MM.1S (cell line): ENCODE measurements at regions not wholly inside any gene's neighbourhood (a gene's known extent, or its start where the extent isn't known, plus 50 kb on each side); places are given as distances from the start of the nearest gene placed in this dataset.
"Not testable (repeated sequence)": the region's sequence is repeated elsewhere in the genome, so short reads cannot be mapped to it uniquely, and the experiment has no call there.

Experiments
- DNase-seq: peaks from one replicate; pipeline ENCODE4 v3.0.0-alpha.2; 2015
- H2AFZ ChIP-seq: fragments of 300-600 bp; sonication (generic); 2 replicates; pipeline ENCODE4 v1.6.0; 2016; ENCODE audit warnings: antibody characterized with exemption, low read length
- H3F3A ChIP-seq: fragments of 300-600 bp; sonication (generic); 2 replicates; pipeline ENCODE4 v1.6.1; 2016; ENCODE audit warnings: mild to moderate bottlenecking, antibody characterized with exemption, low read length, moderate library complexity, mixed read lengths; ENCODE audit not compliant: insufficient read depth
- H3K27ac ChIP-seq: fragments of 300-600 bp; sonication (generic); 2 replicates; pipeline ENCODE4 v1.5.1; 2016; ENCODE audit warnings: mild to moderate bottlenecking, low read length
- H3K27me3 ChIP-seq: fragments of 300-600 bp; sonication (generic); replicated peaks from 2 replicates; pipeline ENCODE4 v1.6.0; 2016; ENCODE audit warnings: low read length; ENCODE audit not compliant: insufficient read depth
- H3K36me3 ChIP-seq: fragments of 300-600 bp; sonication (generic); replicated peaks from 2 replicates; pipeline ENCODE4 v1.6.1; 2016; ENCODE audit warnings: mild to moderate bottlenecking, low read length, mixed read lengths; ENCODE audit not compliant: insufficient read depth
- H3K4me1 ChIP-seq: fragments of 300-600 bp; sonication (generic); 2 replicates; pipeline ENCODE4 v1.6.1; 2016; ENCODE audit warnings: low read length, mixed read lengths
- H3K4me2 ChIP-seq: fragments of 300-600 bp; sonication (generic); 2 replicates; pipeline ENCODE4 v1.6.0; 2016; ENCODE audit warnings: low read depth, low read length
- H3K4me3 ChIP-seq: fragments of 300-600 bp; sonication (generic); 2 replicates; pipeline ENCODE4 v1.5.1; 2016; ENCODE audit warnings: low read length, mixed read lengths
- H3K79me2 ChIP-seq: fragments of 300-600 bp; sonication (generic); 2 replicates; pipeline ENCODE4 v1.6.1; 2016; ENCODE audit warnings: mixed run types, low read length, mixed read lengths
- H3K9ac ChIP-seq: fragments of 300-600 bp; sonication (generic); 2 replicates; pipeline ENCODE4 v1.6.1; 2016; ENCODE audit warnings: low read length, mixed read lengths
- H3K9me2 ChIP-seq: fragments of 300-600 bp; sonication (generic); replicated peaks from 2 replicates; pipeline ENCODE4 v1.6.1; 2016; ENCODE audit warnings: mild to moderate bottlenecking, low read length, mixed read lengths; ENCODE audit not compliant: insufficient read depth
- H3K9me3 ChIP-seq: fragments of 300-600 bp; sonication (generic); replicated peaks from 2 replicates; pipeline ENCODE4 v1.6.1; 2016; ENCODE audit warnings: mild to moderate bottlenecking, low read length, mixed read lengths; ENCODE audit not compliant: insufficient read depth
- H4K20me1 ChIP-seq: fragments of 300-600 bp; sonication (generic); 2 replicates; pipeline ENCODE4 v1.6.1; 2016; ENCODE audit warnings: mild to moderate bottlenecking, low read length, moderate library complexity, mixed read lengths; ENCODE audit not compliant: insufficient read depth
- EZH2 ChIP-seq: fragments of 300-600 bp; sonication (generic); optimal IDR thresholded peaks from 2 replicates; pipeline ENCODE3; 2017; ENCODE audit warnings: low read depth, mild to moderate bottlenecking, antibody characterized with exemption, low read length, mixed read lengths
- EZH2phosphoT487 ChIP-seq: fragments of 300-600 bp; sonication (generic); IDR thresholded peaks from 2 replicates; pipeline ENCODE4 v1.6.1; 2018; ENCODE audit warnings: antibody characterized with exemption, low read length
- TF ChIP-seq, protein P1 (sequence below): fragments of 300-600 bp; sonication (generic); IDR thresholded peaks from 2 replicates; pipeline ENCODE4 v1.5.1; 2016; ENCODE audit warnings: antibody characterized with exemption, low read length, mixed read lengths

DNA sequence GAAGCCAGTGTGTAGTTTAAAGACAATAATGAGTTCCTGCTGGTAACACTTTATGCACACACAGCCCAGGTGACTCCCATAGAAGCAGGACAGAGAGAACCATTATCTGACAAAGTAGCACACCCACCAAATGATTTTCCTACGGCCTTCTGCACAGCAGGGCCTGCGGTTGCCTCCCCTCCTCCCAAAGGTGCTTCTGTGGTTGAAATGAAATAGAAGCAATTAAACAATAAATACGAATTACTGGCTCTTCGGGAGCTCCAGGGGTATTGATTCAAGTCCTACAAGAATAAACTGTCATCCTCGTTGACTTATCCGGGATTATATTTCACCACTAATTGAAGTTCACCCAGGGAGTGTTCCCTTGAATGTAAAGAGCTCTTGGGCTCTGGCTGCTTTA, 172.1 kb downstream of the ACTR3B start:
- Histone ChIP-seq H3K79me2 (no peaks in the 10 kb centered on the region), H3K4me3 (no peak overlapping the region), H2AFZ (no peak overlapping the region), H3K36me3 (no peaks in the 10 kb centered on the region), H3K4me2 (no peak overlapping the region), H4K20me1 (no peaks in the 10 kb centered on the region), H3K9ac (no peak overlapping the region), H3K9me3 (no peaks in the 10 kb centered on the region), H3F3A (no peaks in the 10 kb centered on the region), H3K27ac (no peak overlapping the region), H3K27me3 (no peaks in the 10 kb centered on the region), H3K9me2 (no peaks in the 10 kb centered on the region), H3K4me1 (no peaks in the 10 kb centered on the region)
- DNase-seq, result no peak
- TF ChIP-seq EZH2phosphoT487 (no peak), EZH2 (no peak)
- TF ChIP-seq, protein P1, sequence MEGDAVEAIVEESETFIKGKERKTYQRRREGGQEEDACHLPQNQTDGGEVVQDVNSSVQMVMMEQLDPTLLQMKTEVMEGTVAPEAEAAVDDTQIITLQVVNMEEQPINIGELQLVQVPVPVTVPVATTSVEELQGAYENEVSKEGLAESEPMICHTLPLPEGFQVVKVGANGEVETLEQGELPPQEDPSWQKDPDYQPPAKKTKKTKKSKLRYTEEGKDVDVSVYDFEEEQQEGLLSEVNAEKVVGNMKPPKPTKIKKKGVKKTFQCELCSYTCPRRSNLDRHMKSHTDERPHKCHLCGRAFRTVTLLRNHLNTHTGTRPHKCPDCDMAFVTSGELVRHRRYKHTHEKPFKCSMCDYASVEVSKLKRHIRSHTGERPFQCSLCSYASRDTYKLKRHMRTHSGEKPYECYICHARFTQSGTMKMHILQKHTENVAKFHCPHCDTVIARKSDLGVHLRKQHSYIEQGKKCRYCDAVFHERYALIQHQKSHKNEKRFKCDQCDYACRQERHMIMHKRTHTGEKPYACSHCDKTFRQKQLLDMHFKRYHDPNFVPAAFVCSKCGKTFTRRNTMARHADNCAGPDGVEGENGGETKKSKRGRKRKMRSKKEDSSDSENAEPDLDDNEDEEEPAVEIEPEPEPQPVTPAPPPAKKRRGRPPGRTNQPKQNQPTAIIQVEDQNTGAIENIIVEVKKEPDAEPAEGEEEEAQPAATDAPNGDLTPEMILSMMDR, result no peak

DNA sequence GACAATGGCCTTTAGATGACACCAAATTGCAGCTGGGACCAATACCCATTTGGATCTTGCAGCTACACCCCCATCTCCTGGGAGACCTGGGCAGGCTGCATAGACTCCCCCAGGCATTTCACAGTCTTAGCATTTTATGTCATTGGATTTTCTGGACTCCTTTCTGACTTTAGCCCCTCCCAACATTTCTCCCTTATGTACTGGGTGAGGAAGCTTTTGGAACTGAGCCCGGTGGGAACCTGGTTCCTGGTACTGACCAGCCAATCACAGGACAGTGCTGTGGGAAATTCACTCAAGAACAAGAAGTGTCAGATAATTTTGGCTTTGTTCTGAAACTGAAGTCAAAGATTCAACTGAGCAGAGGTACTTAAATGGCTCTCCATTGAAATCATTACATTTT, 177.7 kb downstream of the ACTR3B start:
- no peak overlapping the region for H3K9ac ChIP-seq
- H3K9me2 ChIP-seq, result no peaks in the 10 kb centered on the region
- no peak overlapping the region for H3K27ac ChIP-seq
- no peaks in the 10 kb centered on the region for H4K20me1 ChIP-seq
- no peak for DNase-seq
- no peaks in the 10 kb centered on the region for H3F3A ChIP-seq
- no peak overlapping the region for H3K4me3 ChIP-seq
- no peaks in the 10 kb centered on the region for H3K4me1 ChIP-seq
- no peaks in the 10 kb centered on the region for H3K9me3 ChIP-seq
- H3K79me2 ChIP-seq, result no peaks in the 10 kb centered on the region
- TF ChIP-seq EZH2phosphoT487, result no peak
- TF ChIP-seq, protein P1, result no peak
- TF ChIP-seq EZH2, result no peak
- no peaks in the 10 kb centered on the region for H3K27me3 ChIP-seq
- H2AFZ ChIP-seq, result no peak overlapping the region
- no peaks in the 10 kb centered on the region for H3K36me3 ChIP-seq
- H3K4me2 ChIP-seq, result no peak overlapping the region

DNA sequence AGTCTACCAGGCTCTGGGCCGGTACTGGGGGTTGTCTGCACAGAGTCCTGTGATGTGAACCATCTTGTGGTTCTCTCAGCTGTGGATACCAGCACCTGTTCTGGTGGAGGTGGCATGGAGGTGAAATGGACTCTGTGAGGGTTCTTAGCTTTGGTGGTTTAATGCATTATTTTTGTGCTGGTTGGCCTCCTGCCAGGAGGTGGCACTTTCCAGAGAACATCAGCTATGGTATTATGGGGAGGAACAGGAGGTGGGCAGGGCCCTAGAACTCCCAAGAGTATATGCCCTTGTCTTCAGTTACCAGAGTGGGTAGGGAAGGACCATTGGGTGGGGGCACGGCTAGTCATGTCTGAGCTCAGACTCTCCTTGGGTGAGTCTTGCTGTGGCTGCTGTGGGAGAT, 187.1 kb downstream of the ACTR3B start:
- not testable (repeated sequence) for H3K9me2 ChIP-seq, H3K4me2 ChIP-seq, H3K9ac ChIP-seq, H3K4me1 ChIP-seq, H3K4me3 ChIP-seq, H3K36me3 ChIP-seq, H3K27ac ChIP-seq, H2AFZ ChIP-seq, H3F3A ChIP-seq, DNase-seq, H3K27me3 ChIP-seq, H3K79me2 ChIP-seq, H4K20me1 ChIP-seq, H3K9me3 ChIP-seq

DNA sequence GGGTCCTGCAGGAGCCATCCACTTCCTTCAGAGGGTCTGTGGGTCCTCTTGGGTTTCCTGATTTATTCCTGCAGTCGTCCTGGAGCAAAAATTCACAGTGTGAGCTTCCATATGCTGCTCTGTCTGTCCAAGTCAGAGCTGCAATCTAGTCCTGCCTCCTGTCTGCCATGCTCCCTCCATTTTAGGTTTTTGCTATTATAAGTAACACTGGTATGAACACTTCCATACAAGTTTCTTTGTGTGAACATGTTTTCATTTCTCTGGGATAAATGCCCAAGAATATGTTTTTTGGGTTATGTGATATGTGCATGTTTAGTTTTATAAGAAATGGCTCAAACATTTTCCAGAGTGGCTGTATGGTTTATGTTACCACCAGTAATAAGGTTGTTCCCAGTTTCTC, 188.1 kb downstream of the ACTR3B start:
- Histone ChIP-seq H4K20me1 (no peaks in the 10 kb centered on the region), H3K27me3 (no peaks in the 10 kb centered on the region), H3K4me3 (no peak overlapping the region), H3K79me2 (no peaks in the 10 kb centered on the region), H2AFZ (no peak overlapping the region), H3K4me1 (no peaks in the 10 kb centered on the region), H3K9ac (no peak overlapping the region), H3K36me3 (no peaks in the 10 kb centered on the region), H3K9me3 (no peaks in the 10 kb centered on the region), H3K4me2 (no peak overlapping the region), H3F3A (0 out of 2 replicates have a peak, but pooled peaks cover 4% of the 10 kb centered on the region), H3K27ac (no peak overlapping the region), H3K9me2 (no peaks in the 10 kb centered on the region)
- TF ChIP-seq EZH2, result no peak
- TF ChIP-seq, protein P1, result no peak
- TF ChIP-seq EZH2phosphoT487, result no peak
- no peak for DNase-seq
